Hepatocyte (in vitro differentiated cells): ENCODE measurements at regions not wholly inside any gene's neighbourhood (a gene's known extent, or its start where the extent isn't known, plus 50 kb on each side); places are given as distances from the start of the nearest gene placed in this dataset.

Source experiments
- DNase-seq: peaks from one replicate; pipeline ENCODE4 v3.0.0-alpha.2; 2016; ENCODE audit warnings: low spot score
- H2AFZ ChIP-seq: fragments of 200-600 bp; sonication (generic); 2 replicates; pipeline ENCODE4 v1.6.0; 2016; ENCODE audit warnings: antibody characterized with exemption, mild to moderate bottlenecking
- H3K27ac ChIP-seq: fragments of 200-600 bp; sonication (generic); 2 replicates; pipeline ENCODE4 v1.5.1; 2016; ENCODE audit warnings: mild to moderate bottlenecking
- H3K27me3 ChIP-seq: fragments of 200-600 bp; sonication (generic); 2 replicates; pipeline ENCODE4 v1.6.1; 2016
- H3K36me3 ChIP-seq: fragments of 200-600 bp; sonication (generic); replicated peaks from 2 replicates; pipeline ENCODE4 v1.5.1; 2016; ENCODE audit warnings: low read depth; ENCODE audit not compliant: insufficient read depth
- H3K4me1 ChIP-seq: fragments of 200-600 bp; sonication (generic); 2 replicates; pipeline ENCODE4 v1.5.1; 2016; ENCODE audit warnings: mild to moderate bottlenecking, moderate library complexity; ENCODE audit not compliant: insufficient read depth
- H3K4me2 ChIP-seq: fragments of 200-600 bp; sonication (generic); 2 replicates; pipeline ENCODE4 v1.6.0; 2016
- H3K4me3 ChIP-seq: fragments of 200-600 bp; sonication (generic); 2 replicates; pipeline ENCODE4 v1.5.1; 2016; ENCODE audit warnings: mild to moderate bottlenecking
- H3K79me2 ChIP-seq: fragments of 200-600 bp; sonication (generic); 2 replicates; pipeline ENCODE4 v1.6.0; 2017; ENCODE audit warnings: mild to moderate bottlenecking
- H3K9me2 ChIP-seq: fragments of 200-600 bp; sonication (generic); replicated peaks from 2 replicates; pipeline ENCODE4 v1.6.0; 2017; ENCODE audit warnings: mild to moderate bottlenecking; ENCODE audit not compliant: insufficient read depth
- H3K9me3 ChIP-seq: fragments of 200-600 bp; sonication (generic); 2 replicates; pipeline ENCODE4 v1.5.1; 2016; ENCODE audit warnings: low read depth, mild to moderate bottlenecking
- H4K20me1 ChIP-seq: fragments of 200-600 bp; sonication (generic); 2 replicates; pipeline ENCODE4 v1.6.0; 2016; ENCODE audit warnings: mild to moderate bottlenecking; ENCODE audit not compliant: insufficient read depth, poor library complexity, severe bottlenecking
- CTCF ChIP-seq: fragments of 200-600 bp; sonication (generic); IDR thresholded peaks from 2 replicates; pipeline ENCODE4 v1.5.1; 2016; ENCODE audit warnings: antibody characterized with exemption, mild to moderate bottlenecking; ENCODE audit not compliant: poor library complexity
- EZH2 ChIP-seq: fragments of 200-600 bp; sonication (generic); IDR thresholded peaks from 2 replicates; pipeline ENCODE4 v1.6.1; 2016; ENCODE audit warnings: antibody characterized with exemption, mild to moderate bottlenecking, borderline replicate concordance
- EZH2phosphoT487 ChIP-seq: fragments of 200-600 bp; sonication (generic); IDR thresholded peaks from one replicate; pipeline ENCODE4 v1.6.1; 2018; ENCODE audit warnings: antibody characterized with exemption, mild to moderate bottlenecking, low read depth, moderate library complexity; ENCODE audit not compliant: unreplicated experiment, severe bottlenecking
- WGBS: methylation state at CpG from one replicate; pipeline ENCODE4 v1.1.6; 2016; ENCODE audit warnings: low lambda C conversion rate; ENCODE audit errors: missing lambda C conversion rate; 5-methylcytosine and 5-hydroxymethylcytosine counted together

GRCh38 chr3:6264036-6264435 is 596.9 kb upstream of the GRM7 start:
- Histone ChIP-seq H2AFZ (no peak overlapping the region), H3K4me1 (no peaks in the 10 kb centered on the region)
- TF ChIP-seq EZH2: no peak
- no peak for TF ChIP-seq EZH2phosphoT487
- no peak for TF ChIP-seq CTCF

GRCh38 chr3:6264906-6265305 is 596.0 kb upstream of the GRM7 start:
- H3K79me2 ChIP-seq: no peaks in the 10 kb centered on the region
- no peak overlapping the region for H3K4me2 ChIP-seq
- H3K9me2 ChIP-seq: no peaks in the 10 kb centered on the region
- no peaks in the 10 kb centered on the region for H3K9me3 ChIP-seq
- H3K4me1 ChIP-seq: no peaks in the 10 kb centered on the region
- no peak overlapping the region for H3K4me3 ChIP-seq
- no peak for DNase-seq
- no peaks in the 10 kb centered on the region for H4K20me1 ChIP-seq
- H3K36me3 ChIP-seq: no peaks in the 10 kb centered on the region
- no peak overlapping the region for H3K27ac ChIP-seq
- TF ChIP-seq EZH2phosphoT487 (no peak), CTCF (no peak), EZH2 (no peak)
- no peak overlapping the region for H2AFZ ChIP-seq
- 81% methylated on average over 1 of the region's 1 CpG for WGBS
- H3K27me3 ChIP-seq: no peaks in the 10 kb centered on the region

More at GRCh38 chr3:6264036-6264435, 596.9 kb upstream of the GRM7 start:
- Histone ChIP-seq H3K4me2 (no peak overlapping the region), H3K9me3 (no peaks in the 10 kb centered on the region), H3K79me2 (no peaks in the 10 kb centered on the region), H3K27me3 (no peaks in the 10 kb centered on the region), H3K4me3 (no peak overlapping the region), H3K36me3 (no peaks in the 10 kb centered on the region), H3K27ac (no peak overlapping the region), H3K9me2 (no peaks in the 10 kb centered on the region), H4K20me1 (no peaks in the 10 kb centered on the region)
- WGBS: 94% methylated on average over 1 of the region's 1 CpG
- no peak for DNase-seq

- Histone ChIP-seq H3K27me3 (no peaks in the 10 kb centered on the region), H3K36me3 (no peaks in the 10 kb centered on the region), H4K20me1 (no peaks in the 10 kb centered on the region), H3K9me3 (no peaks in the 10 kb centered on the region), H3K4me1 (no peaks in the 10 kb centered on the region), H2AFZ (no peak overlapping the region), H3K4me3 (no peak overlapping the region), H3K79me2 (no peaks in the 10 kb centered on the region), H3K27ac (no peak overlapping the region), H3K4me2 (no peak overlapping the region), H3K9me2 (no peaks in the 10 kb centered on the region)
- WGBS: 83% methylated on average over 5 of the region's 5 CpGs
- DNase-seq: no peak
- TF ChIP-seq CTCF (no peak), EZH2 (no peak), EZH2phosphoT487 (no peak)
These were observed 594.8 kb upstream of the GRM7 start for GRCh38 chr3:6266135-6266534.

GRCh38 chr3:6273878-6274277 is 587.0 kb upstream of the GRM7 start:
- Histone ChIP-seq H3K36me3 (no peaks in the 10 kb centered on the region), H3K4me3 (no peak overlapping the region), H3K9me2 (no peaks in the 10 kb centered on the region), H3K4me1 (no peaks in the 10 kb centered on the region), H3K27me3 (no peaks in the 10 kb centered on the region), H3K4me2 (no peak overlapping the region), H3K79me2 (no peaks in the 10 kb centered on the region), H3K9me3 (no peaks in the 10 kb centered on the region), H3K27ac (no peak overlapping the region), H2AFZ (no peak overlapping the region), H4K20me1 (no peaks in the 10 kb centered on the region)
- no peak for TF ChIP-seq EZH2
- no peak for TF ChIP-seq CTCF
- TF ChIP-seq EZH2phosphoT487: no peak
- WGBS: 73% methylated on average over 3 of the region's 3 CpGs
- DNase-seq: no peak
